Endodermal cell (in vitro differentiated cells): ENCODE measurements at regions not wholly inside any gene's neighbourhood (a gene's known extent, or its start where the extent isn't known, plus 50 kb on each side); places are given as distances from the start of the nearest gene placed in this dataset.
"Not testable (repeated sequence)": the region's sequence is repeated elsewhere in the genome, so short reads cannot be mapped to it uniquely, and the experiment has no call there.

ENCODE experiments used
- DNase-seq: peaks from one replicate; pipeline ENCODE4 v3.0.0-alpha.2; 2017
- H3K27ac ChIP-seq: 2 replicates; pipeline ENCODE4 v1.5.1; 2013; ENCODE audit warnings: mild to moderate bottlenecking, low read depth, low read length, moderate library complexity
- H3K27me3 ChIP-seq: 2 replicates; pipeline ENCODE4 v1.6.1; 2013; ENCODE audit warnings: mild to moderate bottlenecking, low read length, moderate library complexity; ENCODE audit not compliant: insufficient read depth, control insufficient read depth, poor library complexity, severe bottlenecking
- H3K36me3 ChIP-seq: 2 replicates; pipeline ENCODE4 v1.7.0; 2013; ENCODE audit warnings: mild to moderate bottlenecking, low read length, moderate library complexity; ENCODE audit not compliant: control insufficient read depth, insufficient read depth
- H3K4me1 ChIP-seq: one replicate; pipeline ENCODE4 v1.7.0; 2013; ENCODE audit warnings: low read length; ENCODE audit not compliant: control insufficient read depth, insufficient read depth
- H3K4me3 ChIP-seq: 2 replicates; pipeline ENCODE4 v1.5.1; 2013; ENCODE audit warnings: mild to moderate bottlenecking, low read length, moderate library complexity
- H3K9ac ChIP-seq: 2 replicates; pipeline ENCODE4 v1.6.1; 2013; ENCODE audit warnings: mild to moderate bottlenecking, low read length, moderate library complexity; ENCODE audit not compliant: poor library complexity, severe bottlenecking; ENCODE audit errors: extremely low read depth
- H3K9me3 ChIP-seq: 2 replicates; pipeline ENCODE4 v1.6.1; 2013; ENCODE audit warnings: mild to moderate bottlenecking, low read length, moderate library complexity; ENCODE audit not compliant: control insufficient read depth
- H3K27ac Mint-ChIP-seq: 2 replicates; pipeline ENCODE4 v1.8.0; 2020; ENCODE audit warnings: mixed read lengths
- H3K27me3 Mint-ChIP-seq: 2 replicates; pipeline ENCODE4 v1.8.0; 2021; ENCODE audit warnings: mild to moderate bottlenecking, mixed read lengths; ENCODE audit not compliant: insufficient read depth
- H3K36me3 Mint-ChIP-seq: 2 replicates; pipeline ENCODE4 v1.8.0; 2020; ENCODE audit warnings: low read depth, mixed read lengths
- H3K4me1 Mint-ChIP-seq: 2 replicates; pipeline ENCODE4 v1.8.0; 2020; ENCODE audit warnings: mixed read lengths
- H3K4me3 Mint-ChIP-seq: 2 replicates; pipeline ENCODE4 v1.8.0; 2020; ENCODE audit warnings: mild to moderate bottlenecking, moderate library complexity, mixed read lengths
- H3K9me3 Mint-ChIP-seq: 2 replicates; pipeline ENCODE4 v1.8.0; 2020; ENCODE audit warnings: mild to moderate bottlenecking, mixed read lengths
- CTCF ChIP-seq: fragments of 200-600 bp; sonication (generic); conservative IDR thresholded peaks from 2 replicates; pipeline ENCODE4 v1.5.0; 2021; ENCODE audit warnings: antibody characterized with exemption, mild to moderate bottlenecking
- WGBS, 2 experiments: methylation state at CpG; one replicate each; pipeline versions ENCODE4 v1.1.5 to v1.1.7; 2013; ENCODE audit warnings: missing lambda C conversion rate in 2 of 2, mixed read lengths in 1 of 2; ENCODE audit not compliant: insufficient coverage in 1 of 2, insufficient read length in 1 of 2; 5-methylcytosine and 5-hydroxymethylcytosine counted together

- H3K36me3 Mint-ChIP-seq = no peaks in the 10 kb centered on the region
- Histone ChIP-seq H3K27ac (no peak overlapping the region), H3K4me3 (no peak overlapping the region), H3K9ac (no peak overlapping the region), H3K36me3 (no peaks in the 10 kb centered on the region), H3K4me1 (no peaks in the 10 kb centered on the region), H3K9me3 (no peaks in the 10 kb centered on the region), H3K27me3 (no peaks in the 10 kb centered on the region)
- H3K4me3 Mint-ChIP-seq = no peak overlapping the region
- TF ChIP-seq CTCF = no peak
- H3K27me3 Mint-ChIP-seq = no peaks in the 10 kb centered on the region
- H3K27ac Mint-ChIP-seq = no peak overlapping the region
- H3K9me3 Mint-ChIP-seq = peaks cover 7% of the 10 kb centered on the region
- peaks cover 5% of the 10 kb centered on the region for H3K4me1 Mint-ChIP-seq
- no peak for DNase-seq
Measured at GRCh38 chr18:56431551-56431950, 206.8 kb downstream of the TXNL1 start.

GRCh38 chr18:56423626-56424025 is 214.8 kb downstream of the TXNL1 start:
- Mint-ChIP-seq H3K27ac (no peak overlapping the region), H3K27me3 (no peaks in the 10 kb centered on the region), H3K9me3 (peaks cover 9% of the 10 kb centered on the region), H3K36me3 (no peaks in the 10 kb centered on the region), H3K4me1 (peaks cover 13% of the 10 kb centered on the region), H3K4me3 (no peak overlapping the region)
- DNase-seq = no peak
- Histone ChIP-seq H3K4me1 (no peaks in the 10 kb centered on the region), H3K9me3 (no peaks in the 10 kb centered on the region), H3K27me3 (no peaks in the 10 kb centered on the region), H3K9ac (no peak overlapping the region), H3K36me3 (no peaks in the 10 kb centered on the region), H3K4me3 (no peak overlapping the region), H3K27ac (no peak overlapping the region)
- TF ChIP-seq CTCF = no peak

- H3K27me3 ChIP-seq = no peaks in the 10 kb centered on the region
- peaks cover 13% of the 10 kb centered on the region for H3K4me1 Mint-ChIP-seq
- no peak for DNase-seq
- H3K9me3 ChIP-seq = no peaks in the 10 kb centered on the region
- H3K27ac Mint-ChIP-seq = no peak overlapping the region
- no peaks in the 10 kb centered on the region for H3K36me3 ChIP-seq
- H3K4me3 ChIP-seq = no peak overlapping the region
- peaks cover 20% of the 10 kb centered on the region for H3K9me3 Mint-ChIP-seq
- WGBS, 2 experiments = 97 to 100% methylated on average over 1 to 2 of the region's 2 CpGs
- no peaks in the 10 kb centered on the region for H3K4me1 ChIP-seq
- peaks cover 5% of the 10 kb centered on the region for H3K36me3 Mint-ChIP-seq
- H3K9ac ChIP-seq = no peak overlapping the region
- no peaks in the 10 kb centered on the region for H3K27me3 Mint-ChIP-seq
- no peak overlapping the region for H3K27ac ChIP-seq
- TF ChIP-seq CTCF = no peak
- no peak overlapping the region for H3K4me3 Mint-ChIP-seq
Measured at GRCh38 chr18:56421647-56422046, 216.7 kb downstream of the TXNL1 start.

- not testable (repeated sequence) for H3K9ac ChIP-seq, H3K4me3 Mint-ChIP-seq, H3K4me1 ChIP-seq, DNase-seq, H3K36me3 ChIP-seq, H3K27me3 Mint-ChIP-seq, H3K4me3 ChIP-seq, H3K36me3 Mint-ChIP-seq, H3K27ac Mint-ChIP-seq, H3K9me3 ChIP-seq, H3K27me3 ChIP-seq, H3K27ac ChIP-seq
- 70% methylated on average over 4 of the region's 5 CpGs; no CpG with 5 or more reads in 1 of the 2 experiments for WGBS, 2 experiments
- Mint-ChIP-seq H3K9me3 (peaks cover 28% of the 10 kb centered on the region), H3K4me1 (peaks cover 13% of the 10 kb centered on the region)
Measured at GRCh38 chr18:56420868-56421267, 217.5 kb downstream of the TXNL1 start.
